HepG2 (cell line): ENCODE measurements at regions not wholly inside any gene's neighbourhood (a gene's known extent, or its start where the extent isn't known, plus 50 kb on each side); places are given as distances from the start of the nearest gene placed in this dataset.
A peak's percentile ranks its signal among the peaks of the same experiment; 100 is the strongest.

Experiments used
- CENPT ChIP-seq: sonication (generic); formaldehyde crosslinking; IDR thresholded peaks from 2 replicates; pipeline ENCODE4 v1.8.0; 2022; ENCODE audit warnings: low read depth, mild to moderate bottlenecking, moderate library complexity, missing genetic modification reagents
- DPF2 ChIP-seq: sonication (generic); formaldehyde crosslinking; IDR thresholded peaks from 2 replicates; pipeline ENCODE4 v1.4.0; 2020; ENCODE audit warnings: mild to moderate bottlenecking, low read depth, missing genetic modification reagents, borderline replicate concordance
- GABPA ChIP-seq, 2 experiments: IDR thresholded peaks; 2 replicates each; pipeline ENCODE4 v1.6.1; 2011 to 2016; ENCODE audit warnings: low read depth in 2 of 2, low read length in 1 of 2, missing biosample characterization in 1 of 2, missing genetic modification characterization in 1 of 2
- GATAD1 ChIP-seq: IDR thresholded peaks from 2 replicates; pipeline ENCODE4 v1.6.1; 2016; ENCODE audit warnings: missing genetic modification reagents, missing compliant biosample characterization
- GATAD2A ChIP-seq: IDR thresholded peaks from 2 replicates; pipeline ENCODE4 v1.6.1; 2016
- HHEX ChIP-seq: IDR thresholded peaks from 2 replicates; pipeline ENCODE4 v1.6.1; 2016; ENCODE audit warnings: control low read depth
- HIVEP1 ChIP-seq: sonication (generic); formaldehyde crosslinking; IDR thresholded peaks from 2 replicates; pipeline ENCODE4 v1.4.0; 2020; ENCODE audit warnings: mild to moderate bottlenecking, missing genetic modification reagents
- HMG20A ChIP-seq: IDR thresholded peaks from 2 replicates; pipeline ENCODE4 v1.6.1; 2016; ENCODE audit warnings: borderline replicate concordance
- HOXD1 ChIP-seq: sonication (generic); formaldehyde crosslinking; IDR thresholded peaks from 2 replicates; pipeline ENCODE4 v1.5.0; 2020; ENCODE audit warnings: missing genetic modification reagents
- KLF9 ChIP-seq: IDR thresholded peaks from 2 replicates; pipeline ENCODE4 v1.6.1; 2016; ENCODE audit warnings: low read depth
- MAZ ChIP-seq, 2 experiments: sonication (generic) in 1 of 2; formaldehyde crosslinking in 1 of 2; IDR thresholded peaks; 2 replicates each; pipeline versions ENCODE4 v1.5.0 to v1.6.1; 2012 to 2020; ENCODE audit warnings: low read depth in 2 of 2, mild to moderate bottlenecking in 2 of 2, borderline replicate concordance in 1 of 2, improper control_type of control experiment in 1 of 2, low read length in 1 of 2, missing genetic modification reagents in 1 of 2, moderate library complexity in 1 of 2
- PHF8 ChIP-seq: sonication (generic); formaldehyde crosslinking; IDR thresholded peaks from 2 replicates; pipeline ENCODE4 v1.5.0; 2020; ENCODE audit warnings: missing genetic modification reagents
- RARA ChIP-seq: IDR thresholded peaks from 2 replicates; pipeline ENCODE4 v1.6.1; 2016; ENCODE audit warnings: missing genetic modification reagents, missing compliant biosample characterization
- RFX1 ChIP-seq: fragments of 450-650 bp; IDR thresholded peaks from 2 replicates; pipeline ENCODE4 v1.6.1; 2017
- RXRA ChIP-seq: sonication (generic); formaldehyde crosslinking; IDR thresholded peaks from 2 replicates; pipeline ENCODE4 v1.5.1; 2020; ENCODE audit warnings: missing genetic modification reagents
- SALL1 ChIP-seq: sonication (generic); formaldehyde crosslinking; IDR thresholded peaks from 2 replicates; pipeline ENCODE4 v1.8.0; 2022; ENCODE audit warnings: mild to moderate bottlenecking, missing genetic modification reagents
- SMARCC2 ChIP-seq: fragments of 450-650 bp; IDR thresholded peaks from 2 replicates; pipeline ENCODE4 v1.6.1; 2017; ENCODE audit warnings: antibody characterized with exemption, mild to moderate bottlenecking
- TEAD2 ChIP-seq: sonication (generic); formaldehyde crosslinking; IDR thresholded peaks from 2 replicates; pipeline ENCODE4 v1.9.0; 2021; ENCODE audit warnings: missing genetic modification reagents
- ZFP1 ChIP-seq: IDR thresholded peaks from 2 replicates; pipeline ENCODE4 v1.6.1; 2016
- ZNF124 ChIP-seq: sonication (generic); formaldehyde crosslinking; IDR thresholded peaks from 2 replicates; pipeline ENCODE4 v1.4.0; 2020; ENCODE audit warnings: missing genetic modification reagents
- ZNF225 ChIP-seq: sonication (generic); formaldehyde crosslinking; IDR thresholded peaks from 2 replicates; pipeline ENCODE4 v1.4.0; 2020; ENCODE audit warnings: mild to moderate bottlenecking, missing genetic modification reagents
- ZNF232 ChIP-seq: sonication (generic); formaldehyde crosslinking; IDR thresholded peaks from 2 replicates; pipeline ENCODE4 v1.4.0; 2020; ENCODE audit warnings: missing genetic modification reagents, borderline replicate concordance
- ZNF296 ChIP-seq: sonication (generic); formaldehyde crosslinking; conservative IDR thresholded peaks from 2 replicates; pipeline ENCODE4 v1.5.0; 2020; ENCODE audit warnings: mild to moderate bottlenecking, missing genetic modification reagents
- ZNF557 ChIP-seq: sonication (generic); formaldehyde crosslinking; IDR thresholded peaks from 2 replicates; pipeline ENCODE4 v1.4.0; 2020; ENCODE audit warnings: missing genetic modification reagents
- ZNF790 ChIP-seq: sonication (generic); formaldehyde crosslinking; IDR thresholded peaks from 2 replicates; pipeline ENCODE4 v1.8.0; 2022; ENCODE audit warnings: missing genetic modification reagents, mild to moderate bottlenecking, borderline replicate concordance
- ZSCAN25 ChIP-seq: sonication (generic); formaldehyde crosslinking; IDR thresholded peaks from 2 replicates; pipeline ENCODE4 v1.8.0; 2022; ENCODE audit warnings: mild to moderate bottlenecking, missing genetic modification reagents
- ZSCAN29 ChIP-seq: sonication (generic); formaldehyde crosslinking; conservative IDR thresholded peaks from 2 replicates; pipeline ENCODE4 v1.4.0; 2020; ENCODE audit warnings: mild to moderate bottlenecking, missing genetic modification reagents
- TF ChIP-seq, protein P1 (sequence below): sonication (generic); formaldehyde crosslinking; conservative IDR thresholded peaks from 2 replicates; pipeline ENCODE4 v1.4.0; 2020; ENCODE audit warnings: mild to moderate bottlenecking, missing genetic modification reagents, moderate library complexity

DNA sequence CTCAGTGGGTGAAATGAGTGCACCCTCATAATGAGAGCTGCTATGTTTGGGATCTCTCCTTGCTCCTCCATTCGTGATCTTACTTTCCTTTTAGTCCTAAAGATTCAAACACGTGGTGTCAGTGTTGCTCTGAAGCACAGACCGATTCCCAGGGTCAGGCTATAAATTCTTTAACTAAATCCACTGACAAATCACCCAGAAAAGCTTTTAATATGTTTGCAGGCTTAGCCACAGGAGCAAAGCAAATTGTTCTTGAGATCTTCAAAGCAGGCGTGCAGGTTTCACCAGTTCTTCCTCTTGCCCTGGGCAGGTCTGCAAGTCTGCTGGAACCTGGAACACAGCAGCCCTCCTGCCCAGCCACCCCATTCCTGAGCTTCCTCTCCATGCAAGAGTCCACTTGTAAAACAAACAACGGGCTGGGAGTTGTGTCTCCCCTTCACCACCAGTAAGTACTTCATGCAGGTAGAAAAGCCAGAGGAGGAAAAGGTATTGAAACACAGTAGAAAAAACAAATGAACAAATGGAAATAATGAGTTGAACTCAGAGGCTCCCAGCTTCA lies 70.1 kb upstream of the ENPP6 start (continued):
- TF ChIP-seq ZNF232 (CRISPR knock-in tag) (0 out of 2 replicates have a peak, but pooled peaks have one; percentile 17), ZNF557 (CRISPR knock-in tag) (no peak), PHF8 (CRISPR knock-in tag) (peak; percentile 32; the same call in 1 of the 2 replicates), ZNF124 (CRISPR knock-in tag) (0 out of 2 replicates have a peak, but pooled peaks have one; percentile 56), RXRA (CRISPR knock-in tag) (peak; percentile 19; the same call in 1 of the 2 replicates), ZNF790 (CRISPR knock-in tag) (no peak), RARA (CRISPR knock-in tag) (0 out of 2 replicates have a peak, but pooled peaks have one; percentile 29), HOXD1 (CRISPR knock-in tag) (no peak), ZSCAN25 (CRISPR knock-in tag) (0 out of 2 replicates have a peak, but pooled peaks have one; percentile 19), HMG20A (peak; percentile 25; the same call in 1 of the 2 replicates), ZSCAN29 (CRISPR knock-in tag) (0 out of 2 replicates have a peak, but pooled peaks have one; percentile 55), GATAD1 (CRISPR knock-in tag) (peak; percentile 18; the same call in 1 of the 2 replicates), RFX1 (no peak), KLF9 (CRISPR knock-in tag) (no peak), DPF2 (CRISPR knock-in tag) (no peak), GATAD2A (peak; percentile 59; the same call in 1 of the 2 replicates), ZNF225 (CRISPR knock-in tag) (no peak), HHEX (CRISPR knock-in tag) (no peak), ZNF296 (CRISPR knock-in tag) (0 out of 2 replicates have a peak, but pooled peaks have one; percentile 35), SMARCC2 (no peak), TEAD2 (CRISPR knock-in tag) (no peak), HIVEP1 (CRISPR knock-in tag) (no peak), ZFP1 (0 out of 2 replicates have a peak, but pooled peaks have one; percentile 26), MAZ (IDR thresholded peaks at IDR 0.05; ENCODE audit: borderline replicate concordance, low read depth, low read length) (no peak), MAZ (CRISPR knock-in tag; IDR thresholded peaks at IDR 0.05; ENCODE audit: low read depth) (no peak), SALL1 (CRISPR knock-in tag) (peak; percentile 47; the same call in 1 of the 2 replicates), CENPT (CRISPR knock-in tag) (no peak), GABPA (IDR thresholded peaks at IDR 0.05; ENCODE audit: low read depth, low read length) (no peak), GABPA (CRISPR knock-in tag; IDR thresholded peaks at IDR 0.05; ENCODE audit: low read depth) (no peak)
- TF ChIP-seq, protein P1, sequence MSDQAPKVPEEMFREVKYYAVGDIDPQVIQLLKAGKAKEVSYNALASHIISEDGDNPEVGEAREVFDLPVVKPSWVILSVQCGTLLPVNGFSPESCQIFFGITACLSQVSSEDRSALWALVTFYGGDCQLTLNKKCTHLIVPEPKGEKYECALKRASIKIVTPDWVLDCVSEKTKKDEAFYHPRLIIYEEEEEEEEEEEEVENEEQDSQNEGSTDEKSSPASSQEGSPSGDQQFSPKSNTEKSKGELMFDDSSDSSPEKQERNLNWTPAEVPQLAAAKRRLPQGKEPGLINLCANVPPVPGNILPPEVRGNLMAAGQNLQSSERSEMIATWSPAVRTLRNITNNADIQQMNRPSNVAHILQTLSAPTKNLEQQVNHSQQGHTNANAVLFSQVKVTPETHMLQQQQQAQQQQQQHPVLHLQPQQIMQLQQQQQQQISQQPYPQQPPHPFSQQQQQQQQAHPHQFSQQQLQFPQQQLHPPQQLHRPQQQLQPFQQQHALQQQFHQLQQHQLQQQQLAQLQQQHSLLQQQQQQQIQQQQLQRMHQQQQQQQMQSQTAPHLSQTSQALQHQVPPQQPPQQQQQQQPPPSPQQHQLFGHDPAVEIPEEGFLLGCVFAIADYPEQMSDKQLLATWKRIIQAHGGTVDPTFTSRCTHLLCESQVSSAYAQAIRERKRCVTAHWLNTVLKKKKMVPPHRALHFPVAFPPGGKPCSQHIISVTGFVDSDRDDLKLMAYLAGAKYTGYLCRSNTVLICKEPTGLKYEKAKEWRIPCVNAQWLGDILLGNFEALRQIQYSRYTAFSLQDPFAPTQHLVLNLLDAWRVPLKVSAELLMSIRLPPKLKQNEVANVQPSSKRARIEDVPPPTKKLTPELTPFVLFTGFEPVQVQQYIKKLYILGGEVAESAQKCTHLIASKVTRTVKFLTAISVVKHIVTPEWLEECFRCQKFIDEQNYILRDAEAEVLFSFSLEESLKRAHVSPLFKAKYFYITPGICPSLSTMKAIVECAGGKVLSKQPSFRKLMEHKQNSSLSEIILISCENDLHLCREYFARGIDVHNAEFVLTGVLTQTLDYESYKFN (CRISPR knock-in tag), result peak; percentile 51
